ENCODE measurements at regions not wholly inside any gene's neighbourhood (a gene's known extent, or its start where the extent isn't known, plus 50 kb on each side); places are given as distances from the start of the nearest gene placed in this dataset.

GRCh38 chr13:77425705-77426104, 98.8 kb upstream of the MYCBP2 start:
- DNase-seq (ENCODE audit: low spot score in 2 of 2) = no peak
- intact Hi-C loops (cut with DNase I) = no loop called here
- no peak overlapping the region for H3K27ac ChIP-seq
- H3K4me3 ChIP-seq = no peak overlapping the region
- H3K9me3 ChIP-seq = no peaks in the 10 kb centered on the region
- no peaks in the 10 kb centered on the region for H3K27me3 ChIP-seq
- no peak for TF ChIP-seq CTCF (IDR thresholded peaks at IDR 0.05)
- H3K4me1 ChIP-seq = no peaks in the 10 kb centered on the region
- H3K36me3 ChIP-seq = no peaks in the 10 kb centered on the region

GRCh38 chr13:77423296-77423695, 96.4 kb upstream of the MYCBP2 start:
- no peak for TF ChIP-seq CTCF (IDR thresholded peaks at IDR 0.05)
- Histone ChIP-seq H3K27ac (no peak overlapping the region), H3K4me1 (no peaks in the 10 kb centered on the region), H3K9me3 (no peaks in the 10 kb centered on the region), H3K36me3 (no peaks in the 10 kb centered on the region), H3K27me3 (no peaks in the 10 kb centered on the region), H3K4me3 (no peak overlapping the region)
- intact Hi-C loops (cut with DNase I) = no loop called here
- DNase-seq (ENCODE audit: low spot score in 2 of 2) = no peak

DNA sequence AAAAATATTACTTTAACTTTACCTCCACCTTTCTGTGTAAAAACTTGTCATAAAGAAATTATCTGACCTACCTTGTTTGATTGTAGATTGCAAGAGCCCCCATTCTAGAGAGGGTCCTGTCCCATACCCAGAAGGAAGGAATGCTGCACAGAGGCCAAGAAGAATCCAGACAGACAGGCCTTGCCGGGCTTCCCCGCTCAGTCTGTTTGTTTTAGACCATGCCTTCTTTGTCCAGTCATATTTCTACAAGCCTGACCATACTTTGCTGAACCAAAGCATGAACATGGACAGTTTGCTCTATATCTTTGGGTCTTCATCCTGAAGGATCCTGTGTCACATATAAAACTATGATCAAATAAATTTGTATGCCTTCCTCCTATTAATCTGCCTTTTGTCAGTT, 95.8 kb upstream of the MYCBP2 start:
- H3K4me1 ChIP-seq = no peaks in the 10 kb centered on the region
- H3K9me3 ChIP-seq = no peaks in the 10 kb centered on the region
- H3K27ac ChIP-seq = no peak overlapping the region
- intact Hi-C loops (cut with DNase I) = no loop called here
- TF ChIP-seq CTCF (IDR thresholded peaks at IDR 0.05) = no peak
- no peak overlapping the region for H3K4me3 ChIP-seq
- H3K36me3 ChIP-seq = no peaks in the 10 kb centered on the region
- H3K27me3 ChIP-seq = no peaks in the 10 kb centered on the region
- no peak for DNase-seq (ENCODE audit: low spot score in 2 of 2)

DNA sequence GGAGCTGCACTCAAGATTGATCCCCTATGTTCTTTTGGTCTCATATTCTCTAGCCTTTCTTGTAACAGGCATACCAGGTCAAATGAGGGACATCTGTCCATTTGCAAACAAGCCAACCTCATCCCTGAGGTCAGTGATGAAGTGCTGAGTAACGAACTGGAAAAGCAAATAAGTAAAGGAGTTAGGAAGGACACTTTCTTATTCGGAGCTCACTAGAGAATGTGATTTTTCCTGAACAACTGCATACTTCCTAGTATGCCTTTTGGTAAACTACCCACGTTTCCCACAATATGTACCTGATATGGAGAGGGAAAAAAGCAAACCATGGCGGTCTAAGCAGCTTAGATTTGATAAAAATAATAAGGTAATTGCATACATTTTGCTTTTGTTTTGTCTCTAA, 91.0 kb upstream of the MYCBP2 start:
- Histone ChIP-seq H3K4me1 (no peaks in the 10 kb centered on the region), H3K27me3 (no peaks in the 10 kb centered on the region), H3K27ac (no peak overlapping the region), H3K36me3 (no peaks in the 10 kb centered on the region), H3K9me3 (no peaks in the 10 kb centered on the region), H3K4me3 (no peak overlapping the region)
- TF ChIP-seq CTCF (IDR thresholded peaks at IDR 0.05) = no peak
- DNase-seq (ENCODE audit: low spot score in 2 of 2) = no peak
- intact Hi-C loops (cut with DNase I) = loop anchor here (10.0 kb wide), 1 partner anchor 73 kb away; no protein-coding TSS in a partner anchor

GRCh38 chr13:77416666-77417212, 89.8 kb upstream of the MYCBP2 start:
- Histone ChIP-seq H3K36me3 (no peaks in the 10 kb centered on the region), H3K9me3 (no peaks in the 10 kb centered on the region), H3K27me3 (no peaks in the 10 kb centered on the region), H3K27ac (no peak overlapping the region), H3K4me3 (no peak overlapping the region), H3K4me1 (no peaks in the 10 kb centered on the region)
- DNase-seq (ENCODE audit: low spot score in 2 of 2) = no peak
- no peak for TF ChIP-seq CTCF (IDR thresholded peaks at IDR 0.05)
- intact Hi-C loops (cut with DNase I) = loop anchor here (10.0 kb wide), 1 partner anchor 72 kb away; no protein-coding TSS in a partner anchor
